Left renal cortex interstitium (tissue), 4 donors: ENCODE measurements at regions not wholly inside any gene's neighbourhood (a gene's known extent, or its start where the extent isn't known, plus 50 kb on each side); places are given as distances from the start of the nearest gene placed in this dataset.

Experiments used
- DNase-seq, 4 donors: peaks; one replicate each; pipeline ENCODE4 v3.0.0-alpha.2; 2013; ENCODE audit warnings: low read depth in 4 of 4, low spot score in 2 of 4, missing footprints in 1 of 4

- DNase-seq, result peak in 1 of 4 donors; percentile 38
Observed at GRCh38 chr1:243944429-243945160, 94.6 kb upstream of the AKT3 start.

- no peak for DNase-seq
Observed at GRCh38 chr1:243943671-243944428, 93.8 kb upstream of the AKT3 start.

DNA sequence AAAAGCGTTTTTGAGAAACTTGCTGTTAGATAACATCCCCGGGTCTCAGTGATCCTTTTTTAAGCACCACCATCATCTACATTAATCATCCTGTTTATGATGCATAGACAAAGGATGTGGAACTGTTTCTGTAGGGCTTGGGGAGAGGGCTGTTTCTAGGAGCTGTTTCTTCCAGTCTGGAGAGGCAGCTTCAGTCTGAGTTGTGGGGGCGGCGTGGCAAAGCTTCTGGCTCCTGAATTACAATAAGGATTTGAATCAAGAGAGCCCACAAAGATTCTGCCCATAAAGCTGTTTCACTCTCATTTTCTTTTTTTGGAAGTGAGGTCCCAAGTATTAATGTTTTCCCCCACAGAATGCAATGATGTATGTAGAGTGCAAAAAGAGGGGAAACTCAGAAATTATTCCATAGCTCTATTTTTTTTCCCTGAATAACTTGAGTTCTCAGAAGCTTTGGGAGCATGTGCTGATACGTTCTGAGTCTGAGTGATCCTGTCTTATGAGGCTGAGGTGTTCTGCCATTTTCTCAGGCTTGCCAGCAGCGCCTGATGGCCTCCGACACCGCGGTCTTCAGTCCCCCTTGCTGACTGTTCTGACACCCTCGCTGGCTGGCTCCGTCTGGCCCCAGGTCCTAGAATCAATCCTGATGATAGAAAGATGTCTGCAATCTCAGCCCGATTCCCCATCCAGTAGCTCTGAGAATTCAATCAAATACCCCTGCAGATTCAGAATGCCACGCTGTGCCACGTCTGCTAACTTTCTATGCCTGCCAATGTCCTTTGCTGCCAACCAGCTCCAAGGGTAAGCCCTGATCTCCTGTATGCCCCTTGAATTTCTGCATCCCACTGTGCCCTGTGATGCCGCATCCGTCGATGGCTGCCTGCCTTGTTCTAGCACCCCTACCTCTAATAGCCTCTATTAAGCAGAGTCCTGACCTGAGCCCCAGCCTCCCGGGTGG, 92.4 kb upstream of the AKT3 start:
- no peak for DNase-seq

- DNase-seq, result no peak
Observed at GRCh38 chr1:243940451-243940850, 90.4 kb upstream of the AKT3 start.

DNA sequence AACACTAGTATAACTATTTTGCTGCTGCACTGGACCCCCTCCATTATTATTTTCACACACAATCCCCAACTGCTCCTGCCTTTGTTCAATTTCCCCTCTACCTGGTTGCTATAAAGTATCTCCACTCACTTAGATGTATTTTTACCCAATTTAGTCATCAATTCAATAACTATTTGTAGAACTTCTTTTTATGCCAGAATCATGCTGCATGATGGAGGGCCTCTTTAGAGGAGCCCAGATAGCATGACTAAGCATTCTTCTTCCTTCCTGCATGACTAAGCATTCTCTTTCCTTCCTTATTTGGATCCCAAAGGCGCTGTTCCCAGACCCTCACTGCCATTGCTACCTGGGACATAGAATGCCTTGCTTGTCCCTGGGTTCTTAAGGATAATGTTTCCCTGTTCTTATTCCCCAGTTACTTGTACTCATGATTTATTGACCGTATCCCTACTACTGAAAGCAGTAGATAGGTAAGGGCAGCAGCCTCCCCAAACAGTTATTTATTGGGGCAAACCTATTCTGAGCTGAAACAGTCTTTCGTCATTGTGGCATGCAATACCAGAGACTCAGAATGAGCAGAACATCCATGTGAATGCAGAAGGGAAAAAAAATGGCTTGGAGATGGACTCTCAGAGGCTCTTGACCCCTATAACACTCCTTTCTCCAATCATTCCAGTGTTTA, 89.3 kb upstream of the AKT3 start:
- DNase-seq, result no peak

DNA sequence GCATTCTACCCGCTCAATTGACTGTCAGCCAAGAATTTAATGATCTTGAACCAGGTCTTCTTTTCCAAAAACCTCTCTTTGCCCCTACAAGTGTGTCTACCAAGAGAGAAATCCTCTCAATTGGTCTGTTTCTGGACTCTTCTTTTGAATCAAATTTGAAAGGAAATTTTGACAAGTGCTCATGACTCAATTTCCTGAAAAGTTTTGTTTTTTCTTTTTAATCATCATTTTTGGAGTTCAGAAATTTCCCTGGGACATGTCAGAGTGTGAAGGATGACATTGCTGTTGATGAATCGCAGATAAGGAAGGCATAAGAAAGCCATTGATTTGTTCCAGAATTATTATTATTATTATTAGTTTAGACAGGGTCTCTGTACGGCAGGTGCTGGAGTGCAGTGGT, 88.2 kb upstream of the AKT3 start:
- DNase-seq, result no peak

DNA sequence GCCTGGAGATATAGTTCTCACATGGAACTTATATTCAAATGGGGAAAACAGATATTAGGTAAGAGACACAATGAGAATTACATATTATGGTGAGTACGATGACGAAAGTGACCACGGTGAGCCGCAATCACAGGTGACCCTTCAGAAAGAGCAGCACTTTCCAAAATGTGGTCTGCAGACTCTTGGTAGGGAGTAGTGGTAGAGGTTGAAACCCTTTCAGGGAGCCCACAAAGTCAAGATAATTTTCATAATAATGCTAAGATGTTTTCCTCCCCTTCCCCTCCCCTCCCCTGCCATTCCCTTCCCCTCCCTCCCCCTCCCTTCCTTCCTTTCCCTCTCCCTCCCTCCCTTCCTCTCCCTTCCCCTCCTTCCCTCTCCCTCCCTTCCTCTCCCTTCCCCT, 83.5 kb upstream of the AKT3 start:
- no peak for DNase-seq

GRCh38 chr1:243931957-243932356, 81.9 kb upstream of the AKT3 start:
- no peak for DNase-seq

DNA sequence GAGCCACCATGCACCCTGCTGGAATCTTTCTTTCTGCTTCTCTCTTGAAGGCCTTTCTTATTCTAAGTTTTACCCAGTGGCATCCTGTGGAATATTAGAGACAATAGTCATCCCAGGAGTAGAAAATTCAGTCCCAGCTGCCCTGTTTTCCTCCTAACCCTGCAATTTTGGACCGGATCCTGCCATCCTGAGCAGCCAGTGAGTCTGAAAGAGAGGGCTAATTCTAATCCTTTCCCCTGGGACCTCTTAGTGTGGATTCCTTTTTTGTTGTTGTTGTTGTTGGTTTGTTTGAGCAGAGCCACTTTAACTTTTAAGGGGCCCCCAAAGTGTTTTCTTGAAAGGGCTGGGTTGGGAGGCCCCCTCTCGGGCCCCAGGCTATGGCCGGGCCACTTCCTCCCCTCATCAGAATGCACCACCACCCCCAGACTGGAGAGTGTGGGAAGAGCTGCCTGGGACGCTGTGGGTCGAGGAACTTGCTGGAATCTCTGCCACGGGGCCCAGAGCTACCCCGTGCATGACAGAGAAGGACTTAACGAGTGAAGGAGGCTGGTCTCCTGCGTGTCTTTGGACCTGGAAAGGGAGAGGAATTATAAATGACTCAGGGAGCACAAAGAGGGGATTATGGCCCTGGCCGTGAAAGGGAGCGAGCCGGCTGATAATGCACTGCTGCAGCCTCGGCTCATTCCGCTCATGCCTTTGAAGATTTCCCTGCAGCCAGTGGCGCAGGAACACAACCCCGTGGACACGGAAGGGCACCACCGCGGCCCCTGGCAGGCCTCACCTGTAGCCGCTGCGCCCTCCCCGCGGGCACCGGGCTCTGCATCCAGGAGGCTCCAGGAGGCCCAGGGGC, 81.0 kb upstream of the AKT3 start:
- no peak for DNase-seq

DNA sequence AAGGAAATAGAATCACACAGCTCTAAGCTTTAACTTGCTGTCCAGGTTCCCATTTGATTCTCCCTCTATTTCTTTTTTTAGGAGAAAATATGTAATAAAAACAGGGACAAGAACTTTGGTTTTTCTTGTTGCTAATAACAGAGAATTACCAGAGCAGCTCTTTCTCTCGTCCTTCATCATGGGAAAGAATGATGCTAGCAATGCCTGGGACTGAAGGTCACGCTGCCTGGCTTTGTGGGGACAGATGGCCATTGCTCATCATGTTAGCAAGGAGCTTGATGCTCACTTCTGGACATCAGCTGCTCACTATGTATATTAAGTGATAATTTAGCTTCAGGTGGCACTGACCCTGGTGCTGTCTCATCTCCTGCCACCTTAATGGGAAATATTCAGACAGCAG, 77.3 kb upstream of the AKT3 start:
- no peak for DNase-seq

DNA sequence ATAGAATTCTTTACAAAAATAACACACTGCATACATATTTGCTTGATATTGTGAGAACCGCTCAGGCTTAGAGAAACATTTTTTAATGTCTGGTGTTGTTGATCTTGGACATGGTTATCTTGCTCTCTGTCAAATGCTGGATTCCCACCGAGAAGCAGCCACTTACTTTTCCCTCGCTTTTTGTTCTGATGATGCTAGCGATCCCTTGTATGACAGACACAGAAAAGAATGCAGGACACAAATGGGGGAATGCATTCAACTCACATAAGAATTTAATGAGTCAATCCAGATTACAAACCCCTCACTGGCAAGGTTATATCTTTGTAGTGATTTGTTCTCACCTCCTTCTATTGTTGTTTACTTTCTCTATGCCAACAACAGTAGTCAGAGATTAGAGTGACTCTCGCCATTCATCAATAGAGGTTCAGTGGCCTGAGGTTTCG, 76.8 kb upstream of the AKT3 start:
- DNase-seq, result no peak

DNA sequence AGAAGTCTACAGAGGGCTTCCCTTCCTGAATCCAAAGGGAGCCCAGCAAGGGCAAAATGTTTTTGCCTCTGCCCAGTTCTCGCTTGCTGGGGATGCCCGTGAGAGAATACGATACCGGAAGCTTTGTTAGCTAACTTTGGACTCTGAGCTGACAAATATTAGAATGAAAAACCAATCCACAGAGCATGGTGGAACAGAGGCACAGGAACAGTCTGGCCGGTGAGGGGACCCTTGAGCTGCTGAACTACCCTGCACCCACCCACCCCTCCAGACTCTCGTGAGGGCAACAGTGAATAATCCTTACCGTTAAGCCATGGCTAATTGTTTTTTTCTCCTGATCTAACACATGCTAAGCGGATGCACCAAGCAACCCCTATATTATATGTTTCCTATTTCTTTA, 76.3 kb upstream of the AKT3 start:
- no peak for DNase-seq

- DNase-seq, result no peak
Observed at GRCh38 chr1:243924588-243925349, 74.7 kb upstream of the AKT3 start.

GRCh38 chr1:243924188-243924587, 74.1 kb upstream of the AKT3 start:
- no peak for DNase-seq

DNA sequence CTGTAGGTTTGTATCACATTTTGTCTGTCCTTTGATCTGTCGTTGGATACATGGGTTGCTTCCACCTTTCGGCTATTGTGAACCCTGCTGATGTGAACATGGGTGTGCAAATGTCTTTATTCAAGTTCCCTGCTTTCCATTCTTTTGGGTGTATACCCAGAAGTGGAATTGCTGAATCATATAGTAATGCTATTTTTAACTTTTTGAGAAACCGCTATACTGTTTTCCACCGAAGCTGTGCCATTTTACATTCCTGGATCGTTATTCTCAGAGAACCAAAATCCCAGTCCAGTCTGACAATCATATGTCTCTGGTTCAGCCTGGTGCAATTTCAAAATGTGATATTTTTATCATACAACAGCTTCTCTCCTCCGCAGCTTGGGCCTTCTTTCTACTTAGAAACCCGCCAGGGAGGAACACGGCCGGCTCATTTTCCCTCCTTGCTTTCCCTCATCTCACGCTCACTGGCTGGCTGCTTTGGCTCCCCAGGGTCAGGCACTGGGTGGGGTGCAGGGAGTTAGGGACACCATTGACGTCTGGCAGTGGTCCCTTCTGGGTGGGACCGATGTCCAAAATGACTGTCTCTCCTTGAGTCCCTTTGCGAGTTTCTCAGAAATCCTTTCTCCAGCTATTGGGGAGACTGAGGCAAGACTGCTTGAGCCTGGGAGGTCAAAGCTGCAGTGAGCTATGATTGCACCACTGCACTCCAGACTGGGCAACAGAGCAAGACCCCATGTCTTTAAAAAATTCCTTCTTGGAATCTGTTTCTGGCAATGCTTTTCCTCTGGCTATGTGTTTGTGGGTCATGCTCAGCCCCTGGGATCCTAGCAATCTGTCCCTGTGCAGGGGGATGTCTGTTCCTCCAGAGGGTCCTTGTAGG, 73.5 kb upstream of the AKT3 start:
- DNase-seq, result no peak

DNA sequence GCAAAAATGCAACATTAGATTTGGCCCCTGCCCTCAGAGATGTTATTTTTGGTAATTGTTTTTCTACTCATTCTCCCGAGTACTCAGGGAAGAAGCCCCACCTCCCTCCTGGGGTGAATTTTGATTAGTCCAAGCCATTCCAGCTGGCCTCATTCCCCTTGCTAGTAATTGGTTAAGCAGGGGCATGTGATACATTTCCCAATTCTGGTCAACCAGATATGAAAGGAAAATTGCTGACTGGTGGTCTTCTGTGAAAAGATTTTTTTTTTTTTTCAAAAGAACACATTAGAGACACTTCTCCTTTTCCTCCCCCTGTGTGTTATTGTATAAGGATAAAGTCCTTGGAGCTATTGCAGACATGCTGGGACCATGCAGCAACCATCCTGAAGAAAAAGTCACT, 71.1 kb upstream of the AKT3 start:
- no peak for DNase-seq

- no peak for DNase-seq
Observed at GRCh38 chr1:243917863-243918565, 68.0 kb upstream of the AKT3 start.
